Adipocyte (in vitro differentiated cells): ENCODE measurements at regions not wholly inside any gene's neighbourhood (a gene's known extent, or its start where the extent isn't known, plus 50 kb on each side); places are given as distances from the start of the nearest gene placed in this dataset.
"Not testable (repeated sequence)": the region's sequence is repeated elsewhere in the genome, so short reads cannot be mapped to it uniquely, and the experiment has no call there.

Source experiments
- DNase-seq: peaks from one replicate; pipeline ENCODE4 v3.0.0-alpha.2; 2015; ENCODE audit warnings: low read depth
- H3K27me3 ChIP-seq: replicated peaks from 2 replicates; pipeline ENCODE4 v1.7.0; 2013; ENCODE audit warnings: mild to moderate bottlenecking, low read length, moderate library complexity; ENCODE audit not compliant: control insufficient read depth, insufficient read depth
- H3K36me3 ChIP-seq: 2 replicates; pipeline ENCODE4 v1.7.0; 2013; ENCODE audit warnings: low read length, mild to moderate bottlenecking, moderate library complexity; ENCODE audit not compliant: control insufficient read depth, insufficient read depth, severe bottlenecking
- H3K4me1 ChIP-seq: 2 replicates; pipeline ENCODE4 v1.7.0; 2013; ENCODE audit warnings: mild to moderate bottlenecking, low read length, moderate library complexity; ENCODE audit not compliant: control insufficient read depth, insufficient read depth
- H3K4me3 ChIP-seq: 2 replicates; pipeline ENCODE4 v1.7.0; 2013; ENCODE audit warnings: mild to moderate bottlenecking, low read length, moderate library complexity
- H3K9ac ChIP-seq: 2 replicates; pipeline ENCODE4 v1.7.0; 2013; ENCODE audit warnings: mild to moderate bottlenecking, low read length, moderate library complexity
- H3K9me3 ChIP-seq: 2 replicates; pipeline ENCODE4 v1.7.0; 2013; ENCODE audit warnings: mild to moderate bottlenecking, low read length, moderate library complexity; ENCODE audit not compliant: control insufficient read depth

- no peaks in the 10 kb centered on the region for H3K27me3 ChIP-seq
- H3K9me3 ChIP-seq: no peaks in the 10 kb centered on the region
- H3K36me3 ChIP-seq: no peaks in the 10 kb centered on the region
- DNase-seq: peak; percentile 44
- H3K4me3 ChIP-seq: no peak overlapping the region
- H3K4me1 ChIP-seq: no peaks in the 10 kb centered on the region
- no peak overlapping the region for H3K9ac ChIP-seq
Measured at GRCh38 chr14:55794655-55795595, 214.9 kb downstream of the KTN1 start.

- H3K9ac ChIP-seq, H3K9me3 ChIP-seq, DNase-seq, H3K36me3 ChIP-seq, H3K27me3 ChIP-seq, H3K4me1 ChIP-seq, H3K4me3 ChIP-seq: not testable (repeated sequence)
Measured at GRCh38 chr14:55796513-55796912, 216.5 kb downstream of the KTN1 start.

DNA sequence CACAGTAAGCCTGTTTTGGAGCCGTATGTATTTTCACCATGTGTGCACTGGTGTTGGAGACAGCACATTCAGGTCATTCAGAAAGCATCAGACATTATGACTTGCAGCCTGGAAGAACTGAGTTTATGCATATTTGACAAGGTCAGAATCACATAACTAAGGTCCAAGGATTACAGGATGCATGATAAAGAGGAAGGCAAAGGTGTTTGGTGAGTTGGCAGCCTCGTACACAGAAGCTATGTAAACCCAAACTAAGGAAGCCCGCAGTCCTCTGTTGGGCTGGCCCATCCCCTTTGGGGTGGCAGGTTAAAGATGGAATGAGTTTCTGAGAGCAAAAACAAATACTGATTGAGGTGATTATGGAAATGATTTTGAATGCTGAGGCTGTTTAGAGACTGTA is 218.4 kb downstream of the KTN1 start:
- no peaks in the 10 kb centered on the region for H3K9me3 ChIP-seq
- no peak overlapping the region for H3K9ac ChIP-seq
- H3K36me3 ChIP-seq: no peaks in the 10 kb centered on the region
- no peaks in the 10 kb centered on the region for H3K27me3 ChIP-seq
- peaks cover 2% of the 10 kb centered on the region for H3K4me1 ChIP-seq
- no peak overlapping the region for H3K4me3 ChIP-seq
- DNase-seq: no peak

DNA sequence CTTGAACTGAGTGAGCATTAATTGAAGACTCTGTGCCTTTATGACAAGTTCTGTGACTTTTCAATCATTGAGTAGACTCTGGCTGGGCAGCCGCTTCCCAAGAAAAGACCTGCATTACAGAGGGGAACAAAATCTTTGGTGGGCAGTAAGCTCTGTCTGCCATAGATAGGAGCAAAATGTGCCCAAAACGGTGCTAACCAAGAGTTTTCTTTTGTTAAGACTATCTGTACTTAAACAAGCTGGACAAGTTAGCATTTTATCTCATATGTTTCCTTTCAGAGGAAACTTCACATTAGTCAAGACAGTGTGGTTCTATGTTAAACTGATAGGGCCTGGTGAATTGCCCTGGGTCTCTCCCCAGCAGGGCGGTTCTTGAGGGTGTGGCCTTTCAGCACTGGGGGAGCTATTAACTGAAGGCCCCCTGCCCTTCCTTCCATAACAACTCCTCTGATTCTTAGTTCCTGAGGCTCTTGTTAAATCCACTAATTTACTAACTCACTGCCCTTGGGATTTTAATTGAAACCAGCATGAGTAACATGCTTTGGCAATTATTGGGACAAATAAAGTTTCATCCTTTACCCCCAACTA is 219.6 kb downstream of the KTN1 start:
- no peak for DNase-seq

GRCh38 chr14:55800156-55800785 is 220.3 kb downstream of the KTN1 start:
- Histone ChIP-seq H3K9me3 (no peaks in the 10 kb centered on the region), H3K27me3 (no peaks in the 10 kb centered on the region), H3K9ac (no peak overlapping the region), H3K36me3 (no peaks in the 10 kb centered on the region), H3K4me3 (no peak overlapping the region), H3K4me1 (peaks cover 2% of the 10 kb centered on the region)
- DNase-seq: no peak

More for the DNA sequence above, 219.6 kb downstream of the KTN1 start:
- Histone ChIP-seq H3K9ac (no peak overlapping the region), H3K4me1 (peaks cover 2% of the 10 kb centered on the region), H3K4me3 (no peak overlapping the region), H3K9me3 (no peaks in the 10 kb centered on the region), H3K36me3 (no peaks in the 10 kb centered on the region), H3K27me3 (no peaks in the 10 kb centered on the region)

- peaks cover 2% of the 10 kb centered on the region for H3K4me1 ChIP-seq
- no peaks in the 10 kb centered on the region for H3K27me3 ChIP-seq
- H3K4me3 ChIP-seq: no peak overlapping the region
- no peaks in the 10 kb centered on the region for H3K36me3 ChIP-seq
- no peaks in the 10 kb centered on the region for H3K9me3 ChIP-seq
- H3K9ac ChIP-seq: no peak overlapping the region
- no peak for DNase-seq
Measured at GRCh38 chr14:55801121-55801520, 221.1 kb downstream of the KTN1 start.

DNA sequence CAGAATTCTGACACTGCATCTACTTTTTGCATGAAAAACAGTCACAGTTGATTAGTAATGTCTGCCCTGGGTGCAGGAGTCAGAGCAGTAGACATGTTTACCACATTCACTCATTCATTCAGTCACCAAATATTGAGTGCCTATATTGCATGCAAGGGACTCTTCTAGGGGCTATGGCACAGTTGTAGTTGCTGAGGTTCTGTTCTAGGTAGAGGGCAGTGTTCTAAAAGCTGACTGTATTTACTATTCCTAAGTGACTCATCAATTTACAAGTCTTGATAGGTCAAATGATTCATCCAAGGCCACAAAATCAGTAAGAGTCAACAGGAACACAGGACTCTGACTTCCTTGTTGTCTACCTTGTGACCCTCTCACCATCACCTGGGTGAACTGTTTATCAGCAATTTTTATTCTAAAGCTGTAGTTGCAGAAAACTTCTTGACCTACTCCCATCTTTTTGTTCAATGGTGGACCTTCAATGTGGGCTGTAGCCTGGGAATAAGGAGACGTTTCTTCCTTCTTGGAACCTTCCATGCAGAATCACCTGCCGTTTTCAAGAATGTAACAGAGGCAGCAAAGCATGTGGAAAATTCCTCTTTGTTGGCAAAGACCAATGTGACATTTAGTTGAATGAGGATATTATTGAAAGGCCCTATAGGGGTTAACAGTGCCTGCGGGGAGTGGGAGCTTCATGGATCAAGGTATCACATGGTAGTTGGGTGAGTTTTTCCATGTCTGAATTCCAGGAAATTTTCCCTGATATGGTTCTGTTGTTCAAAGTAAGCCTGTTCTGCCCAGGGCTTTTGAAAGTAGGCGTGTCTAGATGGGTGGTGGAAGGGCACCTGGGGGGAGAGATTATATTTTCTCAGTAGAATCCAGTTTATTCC is 223.2 kb downstream of the KTN1 start:
- no peak for DNase-seq

GRCh38 chr14:55803873-55804553 is 224.0 kb downstream of the KTN1 start:
- Histone ChIP-seq H3K9ac (no peak overlapping the region), H3K4me1 (peaks cover 2% of the 10 kb centered on the region), H3K36me3 (no peaks in the 10 kb centered on the region), H3K9me3 (no peaks in the 10 kb centered on the region), H3K4me3 (no peak overlapping the region), H3K27me3 (no peaks in the 10 kb centered on the region)
- DNase-seq: no peak

More for the DNA sequence above, 223.2 kb downstream of the KTN1 start:
- Histone ChIP-seq H3K27me3 (no peaks in the 10 kb centered on the region), H3K9me3 (no peaks in the 10 kb centered on the region), H3K4me1 (peaks cover 2% of the 10 kb centered on the region), H3K36me3 (no peaks in the 10 kb centered on the region), H3K4me3 (no peak overlapping the region), H3K9ac (no peak overlapping the region)

- no peaks in the 10 kb centered on the region for H3K27me3 ChIP-seq
- no peaks in the 10 kb centered on the region for H3K36me3 ChIP-seq
- no peaks in the 10 kb centered on the region for H3K9me3 ChIP-seq
- H3K4me3 ChIP-seq: no peak overlapping the region
- peaks cover 2% of the 10 kb centered on the region for H3K4me1 ChIP-seq
- no peak for DNase-seq
- no peak overlapping the region for H3K9ac ChIP-seq
Measured at GRCh38 chr14:55805250-55805649, 225.2 kb downstream of the KTN1 start.

GRCh38 chr14:55807053-55807880 is 227.3 kb downstream of the KTN1 start:
- DNase-seq: peak; percentile 28
- Histone ChIP-seq H3K36me3 (no peaks in the 10 kb centered on the region), H3K27me3 (no peaks in the 10 kb centered on the region), H3K4me3 (no peak overlapping the region), H3K9ac (no peak overlapping the region), H3K4me1 (peaks cover 2% of the 10 kb centered on the region), H3K9me3 (no peaks in the 10 kb centered on the region)
